GM19328 (cell line): ENCODE measurements at regions not wholly inside any gene's neighbourhood (a gene's known extent, or its start where the extent isn't known, plus 50 kb on each side); places are given as distances from the start of the nearest gene placed in this dataset.

Experiments used
- ATAC-seq: cut with Tn5 transposase; IDR thresholded peaks from one replicate; pipeline ENCODE4 v1.9.1; 2021; ENCODE audit warnings: mild to moderate bottlenecking, moderate library complexity; ENCODE audit not compliant: unreplicated experiment

- ATAC-seq = no peak
Observed at GRCh38 chr4:123496421-123496820, 99.8 kb downstream of the SPRY1 start.

GRCh38 chr4:123497340-123497739, 100.7 kb downstream of the SPRY1 start:
- no peak for ATAC-seq

GRCh38 chr4:123501733-123502132, 105.1 kb downstream of the SPRY1 start:
- no peak for ATAC-seq

DNA sequence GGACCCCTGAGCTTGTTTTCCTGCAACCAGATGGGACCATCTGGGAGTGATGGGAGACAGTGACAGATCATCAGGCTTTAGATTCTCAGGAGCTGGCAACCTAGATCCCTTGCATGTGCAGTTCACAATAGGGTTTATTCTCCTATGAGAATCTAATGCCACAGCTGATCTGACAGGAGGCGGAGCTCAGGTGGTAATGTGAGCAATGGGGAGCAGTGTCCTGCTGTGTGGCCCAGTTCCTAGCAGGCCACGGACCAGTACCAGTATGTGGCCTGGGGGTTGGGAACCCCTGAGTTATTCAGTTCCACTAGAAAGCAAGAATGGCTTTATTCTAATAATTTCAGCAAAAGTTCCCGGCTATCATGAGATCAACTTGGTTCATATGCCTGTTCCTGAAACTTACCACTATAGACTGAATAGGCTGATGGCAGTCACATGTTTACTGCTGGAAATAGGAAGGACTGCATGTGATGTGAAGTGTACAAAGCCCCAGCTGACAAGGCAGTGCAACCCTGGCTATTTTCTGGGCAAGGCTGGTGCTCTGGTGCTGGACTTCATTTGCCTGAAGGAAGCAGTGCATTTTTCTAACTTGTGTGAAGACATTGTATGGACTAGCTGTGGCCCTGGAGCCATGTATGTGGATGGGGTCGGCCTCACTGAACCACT, 107.2 kb downstream of the SPRY1 start:
- no peak for ATAC-seq

DNA sequence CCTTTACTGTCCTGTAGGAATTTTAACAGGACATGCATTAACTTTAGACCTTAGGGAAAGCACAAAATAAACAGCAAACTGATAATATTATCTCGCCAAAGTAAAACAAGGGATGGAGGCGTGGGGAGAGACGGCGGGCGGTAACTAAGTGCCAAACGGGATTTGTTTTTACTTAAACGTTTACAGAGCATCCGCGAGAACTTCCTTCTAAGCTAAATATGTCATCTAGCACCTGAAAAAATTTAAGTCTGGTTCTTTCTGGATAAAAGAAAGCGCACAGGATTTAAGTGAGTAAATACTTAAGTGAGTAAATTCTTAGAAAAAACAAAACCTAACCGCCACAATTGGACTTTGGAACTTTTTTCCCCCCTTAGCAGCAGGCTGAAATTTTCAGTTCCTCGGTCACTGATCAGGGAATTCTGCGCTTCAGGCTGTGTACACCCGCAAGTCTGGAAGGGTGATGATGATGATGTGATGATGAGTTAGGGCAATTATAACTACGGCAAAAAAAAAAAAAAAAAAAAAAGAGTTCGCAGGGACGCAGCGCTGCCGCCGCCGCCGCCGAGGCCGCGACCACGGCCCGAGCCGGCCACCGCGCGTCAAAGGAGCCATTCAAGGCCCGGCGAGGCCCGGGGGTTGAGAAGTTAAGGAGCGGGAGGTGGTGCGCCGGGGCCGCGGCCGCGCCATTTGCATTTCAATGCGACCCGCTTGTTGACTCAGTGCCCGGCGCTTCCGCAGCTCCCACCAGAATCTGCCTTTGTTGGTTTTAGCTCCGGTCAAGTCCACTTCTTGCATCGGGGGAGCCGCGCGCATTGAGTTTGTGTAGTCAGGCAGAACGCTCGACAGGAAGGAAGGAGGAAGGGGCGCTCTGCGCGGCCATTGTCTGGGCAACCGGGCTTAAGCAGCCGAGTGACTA, 108.8 kb downstream of the SPRY1 start:
- ATAC-seq = no peak

GRCh38 chr4:123506011-123506695, 109.6 kb downstream of the SPRY1 start:
- ATAC-seq = no peak

- ATAC-seq = no peak
Observed at GRCh38 chr4:123507376-123507775, 110.8 kb downstream of the SPRY1 start.

GRCh38 chr4:123510221-123510620, 113.6 kb downstream of the SPRY1 start:
- ATAC-seq = no peak

DNA sequence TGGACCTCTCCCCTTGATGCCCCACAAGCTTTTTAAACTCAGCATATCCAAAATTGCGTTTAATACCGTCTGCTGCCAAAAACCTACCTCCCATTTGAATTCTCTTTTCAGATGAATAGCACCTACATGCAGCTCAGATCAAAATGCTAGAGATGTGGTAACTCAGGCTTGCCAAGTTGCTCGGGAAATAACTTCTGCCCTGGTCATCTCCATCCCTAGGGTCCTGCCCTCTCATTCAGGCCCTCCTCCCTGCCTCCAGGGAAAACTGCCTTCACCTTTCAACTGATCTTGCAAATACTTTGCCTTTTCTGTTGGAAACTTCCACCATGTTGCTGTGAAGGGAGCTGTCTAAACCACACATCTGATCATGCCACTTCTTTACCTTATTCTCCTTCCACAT, 114.1 kb downstream of the SPRY1 start:
- no peak for ATAC-seq

DNA sequence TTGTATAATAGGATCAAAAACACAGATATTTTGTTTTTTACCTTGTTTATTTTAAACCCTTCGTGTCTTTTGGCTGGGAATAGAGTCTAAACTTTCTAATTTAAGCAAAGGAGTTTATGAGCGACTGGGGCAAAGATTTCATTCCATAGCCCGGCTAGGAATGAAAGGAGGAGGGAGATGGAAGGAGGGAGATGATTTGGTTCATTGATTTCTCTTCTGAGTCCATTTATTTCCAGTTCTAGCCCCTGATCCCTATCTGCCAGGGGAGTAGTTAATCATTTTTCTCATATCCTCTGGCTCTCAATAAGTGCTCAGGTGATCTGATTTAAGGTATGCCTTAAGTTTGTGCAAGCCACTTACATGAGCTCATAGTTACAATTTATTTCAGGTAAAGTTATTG, 120.0 kb downstream of the SPRY1 start:
- ATAC-seq = no peak

DNA sequence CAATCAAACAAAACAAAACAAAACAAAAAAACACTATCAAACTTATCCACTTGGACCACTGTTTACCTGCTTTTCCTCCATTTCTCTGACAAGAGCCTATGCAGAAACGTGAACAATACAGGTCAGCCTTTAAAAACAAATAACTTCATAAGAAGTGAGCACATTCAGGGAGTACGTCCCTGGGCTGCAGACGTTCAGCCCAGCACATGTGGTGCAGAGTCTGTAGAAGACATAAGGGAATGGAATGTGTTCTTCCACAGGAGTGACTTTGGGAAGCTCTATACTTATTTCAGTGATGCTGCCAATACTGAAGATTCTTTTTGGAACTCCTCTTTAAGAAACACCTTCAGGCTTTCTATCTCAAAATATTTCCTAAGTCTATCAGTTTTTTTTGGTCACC, 120.6 kb downstream of the SPRY1 start:
- no peak for ATAC-seq

- no peak for ATAC-seq
Observed at GRCh38 chr4:123517971-123518370, 121.4 kb downstream of the SPRY1 start.

GRCh38 chr4:123520325-123520724, 123.7 kb downstream of the SPRY1 start:
- ATAC-seq = no peak

DNA sequence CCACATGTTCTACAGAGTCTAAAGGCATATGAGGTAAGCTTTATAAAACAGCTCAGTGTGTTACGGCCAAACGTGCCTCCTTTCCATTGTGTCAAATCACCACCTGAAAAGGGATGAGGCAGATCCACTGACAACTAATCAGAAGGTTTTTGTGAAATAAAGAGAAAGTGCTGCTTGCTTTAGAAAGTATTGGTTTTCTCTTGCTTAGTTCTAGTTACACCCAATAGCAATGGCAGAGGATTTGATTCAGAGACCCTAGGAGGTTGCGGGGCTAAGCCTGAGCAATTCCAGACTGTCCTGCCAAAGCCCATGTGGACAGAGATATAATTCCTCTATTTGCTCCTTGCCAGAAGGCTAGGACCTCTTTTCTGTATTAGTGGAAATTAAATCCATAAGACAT, 125.5 kb downstream of the SPRY1 start:
- ATAC-seq = no peak

- ATAC-seq = no peak
Observed at GRCh38 chr4:123522646-123523045, 126.1 kb downstream of the SPRY1 start.

GRCh38 chr4:123524958-123525628, 128.5 kb downstream of the SPRY1 start:
- no peak for ATAC-seq

GRCh38 chr4:123526511-123526910, 129.9 kb downstream of the SPRY1 start:
- ATAC-seq = no peak

DNA sequence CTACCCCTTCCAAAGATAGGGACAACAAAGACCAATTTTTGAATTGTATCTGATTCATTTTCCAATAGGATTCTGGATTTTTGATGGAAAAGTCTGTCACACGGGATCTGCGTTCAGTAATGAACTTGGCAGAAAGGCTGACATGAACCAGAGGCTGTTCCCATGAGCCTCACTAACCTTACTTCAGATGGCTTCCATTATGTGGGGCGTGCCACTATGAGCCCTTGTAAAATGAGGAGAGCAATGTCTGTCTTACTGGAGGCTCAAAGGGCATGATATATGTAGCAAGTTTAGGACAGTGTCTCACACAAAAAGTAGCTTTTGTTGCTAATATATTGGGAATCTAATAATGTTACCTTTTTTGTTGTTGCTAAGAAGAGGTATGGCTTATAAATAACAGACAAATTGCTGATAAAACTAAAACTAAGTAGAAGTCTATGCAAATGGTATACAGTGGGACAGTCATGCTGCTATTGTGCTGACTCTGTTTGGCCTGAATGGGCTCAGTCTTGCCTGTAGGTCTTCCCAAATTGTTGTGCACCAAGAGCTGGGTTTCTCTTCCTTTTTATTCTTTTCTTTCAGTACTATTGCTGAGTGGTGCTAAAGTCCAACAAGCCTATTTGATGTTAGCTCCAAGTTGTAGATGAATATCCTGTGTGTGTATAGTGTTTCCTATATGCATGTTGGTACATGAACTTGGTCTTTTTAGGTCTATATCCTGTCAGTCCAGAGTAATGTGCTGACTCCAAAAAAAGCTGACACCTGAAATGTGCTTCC, 132.1 kb downstream of the SPRY1 start:
- ATAC-seq = no peak

GRCh38 chr4:123529278-123529568, 132.6 kb downstream of the SPRY1 start:
- no peak for ATAC-seq

DNA sequence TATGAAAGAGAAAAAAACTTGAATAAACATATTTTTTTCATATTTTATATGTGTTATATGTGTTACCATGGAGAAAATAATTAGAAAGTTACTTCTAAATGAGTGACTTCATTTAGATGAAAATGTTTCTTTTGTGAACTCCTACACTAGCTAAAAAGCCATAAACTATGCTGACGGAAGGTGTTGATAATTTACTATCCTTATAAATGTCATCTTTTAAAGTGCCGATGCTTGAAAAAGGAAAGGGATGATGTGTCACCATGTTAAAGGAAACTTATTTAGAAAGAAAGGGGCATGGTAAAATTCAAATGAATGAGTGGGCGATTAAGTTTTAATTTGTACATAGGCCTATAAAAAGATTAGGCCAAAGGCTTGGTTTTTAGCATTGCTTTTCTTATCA, 133.8 kb downstream of the SPRY1 start:
- ATAC-seq = no peak
